GM19239 (cell line): ENCODE measurements at regions not wholly inside any gene's neighbourhood (a gene's known extent, or its start where the extent isn't known, plus 50 kb on each side); places are given as distances from the start of the nearest gene placed in this dataset.
"Not testable (repeated sequence)": the region's sequence is repeated elsewhere in the genome, so short reads cannot be mapped to it uniquely, and the experiment has no call there.

Experiments
- DNase-seq: peaks from one replicate; pipeline ENCODE4 v3.0.0; 2011; ENCODE audit warnings: low spot score; ENCODE audit not compliant: insufficient read length
- FAIRE-seq: peaks from 2 replicates; lab custom pipeline; 2011; peaks lifted over from hg19 to GRCh38; lab: Jason Lieb, UNC

DNA sequence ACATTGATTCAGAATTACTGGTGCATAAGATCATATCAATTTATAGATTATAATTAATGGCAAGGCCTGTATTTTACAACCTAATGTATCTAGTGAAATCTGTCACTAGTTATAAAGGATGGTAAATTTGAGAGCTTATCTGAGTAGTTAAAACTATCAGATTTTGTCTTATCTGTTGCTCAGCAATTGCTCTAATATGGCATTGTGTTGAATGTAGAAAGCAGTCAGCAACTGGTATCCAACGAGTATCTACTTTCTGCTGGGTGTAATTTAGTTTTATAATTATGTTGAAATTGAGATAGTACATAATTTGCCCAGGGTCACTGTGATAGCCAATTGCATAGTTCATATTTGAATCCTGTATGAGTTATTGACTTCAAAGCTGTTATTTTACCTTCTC is 1005.7 kb downstream of the CDH11 start:
- DNase-seq (no peak), FAIRE-seq (no peak)

DNA sequence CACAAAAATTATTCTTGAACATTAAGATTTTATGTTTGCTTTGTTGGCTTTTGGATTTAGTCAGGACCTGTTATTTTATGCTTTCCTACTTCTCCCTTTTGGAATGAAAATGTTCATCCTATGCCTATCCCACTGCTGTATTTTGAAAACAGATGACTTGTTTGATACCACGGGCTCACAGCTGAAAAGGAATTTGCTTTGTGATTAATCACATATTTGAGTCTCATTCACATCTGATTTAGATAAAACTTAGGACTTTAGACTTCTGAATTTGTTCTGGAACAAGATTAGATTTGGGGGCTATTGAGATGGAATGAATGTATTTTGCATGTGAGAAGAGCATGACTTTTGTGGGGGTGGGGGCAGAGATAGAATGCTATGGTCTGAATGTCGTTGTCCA is 1012.6 kb downstream of the CDH11 start:
- DNase-seq (no peak), FAIRE-seq (no peak)

DNA sequence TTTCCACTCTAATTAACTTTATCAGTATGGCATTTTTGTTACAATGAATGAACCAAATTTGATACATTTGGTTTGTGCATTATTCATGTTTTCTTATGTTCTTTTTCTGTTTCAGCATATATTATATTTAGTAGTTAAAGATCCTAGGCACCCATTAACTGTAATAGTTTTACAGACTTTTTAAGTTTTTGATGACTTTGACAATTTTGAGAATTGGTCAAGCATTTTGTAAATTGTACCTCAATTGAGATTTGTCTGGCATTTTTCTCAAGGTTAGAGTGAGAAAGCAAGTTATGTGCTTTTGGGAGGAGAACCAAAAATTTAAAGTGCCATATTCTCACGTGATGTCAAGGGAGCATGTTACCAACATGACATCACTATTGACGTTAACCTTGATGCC is 1019.2 kb downstream of the CDH11 start:
- FAIRE-seq (no peak), DNase-seq (no peak)

DNA sequence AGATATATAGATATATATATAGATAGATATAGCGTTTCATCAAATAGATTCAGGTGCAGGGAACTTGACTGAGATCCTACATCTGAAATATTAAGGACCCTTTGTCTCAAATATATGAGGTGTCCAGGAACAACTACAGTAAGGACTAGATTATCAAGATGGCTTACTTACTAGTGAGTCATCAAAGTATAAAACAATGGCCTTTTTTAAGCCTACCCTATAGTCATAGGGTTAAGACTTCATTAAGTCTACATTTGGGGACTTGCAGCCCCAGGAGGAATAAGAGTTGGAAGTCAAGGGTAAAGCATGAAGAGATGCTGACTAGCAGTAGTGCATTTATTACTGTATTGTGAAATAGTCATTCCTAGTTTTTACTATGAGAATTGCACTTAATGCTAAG is 1023.4 kb downstream of the CDH11 start:
- FAIRE-seq (no peak), DNase-seq (no peak)

DNA sequence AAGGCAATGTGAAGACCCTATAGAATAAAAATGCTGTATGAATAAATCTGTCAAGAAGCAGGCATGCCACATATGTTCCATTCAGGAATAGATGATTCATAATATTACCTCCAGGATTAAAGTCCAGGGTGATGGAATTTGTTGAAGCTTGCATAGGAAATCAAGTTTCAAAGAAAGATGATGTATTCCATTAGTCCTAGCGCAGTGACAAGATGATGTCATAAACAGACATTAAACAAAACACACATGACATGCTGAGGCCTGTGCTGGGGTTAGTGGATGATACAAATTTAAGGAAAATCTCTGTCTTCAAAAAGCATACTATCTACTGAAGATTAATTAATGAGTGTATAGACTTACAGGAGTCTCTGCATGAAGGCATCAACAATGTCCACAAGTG is 1025.2 kb downstream of the CDH11 start:
- FAIRE-seq (no peak), DNase-seq (no peak)

DNA sequence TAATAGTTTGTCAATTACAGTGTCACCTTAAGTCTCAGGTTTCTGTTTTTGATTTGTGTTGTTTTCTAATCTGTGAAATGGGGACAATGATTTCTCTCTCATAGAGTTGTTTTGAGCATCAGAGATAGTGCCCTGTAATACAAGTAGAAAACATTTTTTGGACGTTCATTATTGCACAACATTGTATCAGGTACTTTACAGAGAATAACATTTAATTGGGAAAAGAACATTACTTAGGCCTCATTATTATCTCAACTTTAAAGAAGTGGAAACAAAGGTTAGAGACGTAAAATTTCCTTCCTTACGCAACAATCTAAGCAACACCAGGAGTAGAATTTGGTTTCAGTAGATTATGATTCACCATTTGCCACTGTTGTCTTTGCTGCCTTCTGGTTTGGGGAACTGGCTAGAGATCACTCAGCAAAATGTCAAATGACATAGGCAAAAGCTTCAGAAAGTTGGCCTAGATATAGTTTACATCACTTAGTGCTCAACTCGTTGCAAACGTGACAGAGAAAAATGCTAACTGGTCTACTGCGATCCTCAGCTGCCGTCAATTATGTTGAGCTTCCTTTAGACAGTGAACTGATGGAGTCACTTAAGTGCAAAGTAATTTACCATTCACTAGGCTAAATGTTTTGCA is 1026.8 kb downstream of the CDH11 start:
- no peak for FAIRE-seq
- no peak for DNase-seq

DNA sequence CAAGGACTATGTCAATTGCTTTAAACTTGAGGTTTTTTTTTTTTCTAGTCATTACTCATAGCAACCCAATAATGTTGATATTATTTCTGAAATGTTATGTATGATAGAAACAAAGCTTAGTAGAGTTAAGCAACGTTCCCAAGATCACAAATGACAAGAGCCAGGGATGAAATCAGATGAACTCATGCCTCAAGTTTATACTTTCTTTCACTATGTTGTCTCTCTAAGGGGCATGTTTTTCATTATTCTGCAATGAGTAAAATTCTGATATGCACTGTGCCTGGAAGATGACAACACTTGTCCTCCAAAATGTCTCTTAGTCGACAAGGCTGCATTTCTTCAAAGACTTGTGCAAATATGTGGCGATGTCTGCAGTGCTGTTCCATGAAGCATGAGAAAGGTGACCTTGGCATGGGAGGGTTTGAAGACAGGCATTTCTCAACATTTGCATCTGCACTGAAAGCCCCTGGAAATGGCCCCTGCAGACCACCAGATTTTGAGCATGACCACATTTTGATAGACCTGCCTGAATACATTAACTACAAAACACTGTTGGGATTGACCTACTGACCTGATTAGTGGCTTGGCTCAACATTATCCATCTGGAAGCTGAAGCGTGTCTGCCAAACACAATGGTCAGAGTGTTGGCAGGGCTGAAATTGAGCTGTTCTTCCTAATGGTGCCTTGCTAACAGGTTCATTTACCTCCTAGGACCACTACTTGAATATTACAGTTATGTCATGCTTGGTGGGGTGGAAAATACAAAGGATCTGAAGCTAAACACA is 1027.5 kb downstream of the CDH11 start:
- no peak for DNase-seq
- FAIRE-seq, result no peak

DNA sequence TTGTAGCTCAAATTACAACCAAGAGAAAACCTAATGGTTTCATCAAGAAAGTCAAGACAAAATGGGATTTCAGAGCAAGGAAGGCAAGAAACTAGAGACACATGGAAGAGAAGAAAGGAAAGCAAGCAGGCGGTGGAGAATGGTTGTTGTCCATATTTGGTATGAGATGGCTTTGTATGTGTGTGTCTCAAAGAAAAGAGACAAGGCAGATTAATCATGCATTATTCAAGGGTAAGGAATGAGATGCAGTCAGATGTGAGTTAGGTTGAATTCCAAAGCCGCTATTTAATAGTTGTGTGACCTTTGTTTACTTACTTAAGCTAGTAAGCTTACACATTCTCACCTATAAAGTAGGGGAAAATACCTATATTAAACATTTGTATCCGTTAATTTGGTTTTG is 1029.6 kb downstream of the CDH11 start:
- FAIRE-seq (no peak), DNase-seq (no peak)

DNA sequence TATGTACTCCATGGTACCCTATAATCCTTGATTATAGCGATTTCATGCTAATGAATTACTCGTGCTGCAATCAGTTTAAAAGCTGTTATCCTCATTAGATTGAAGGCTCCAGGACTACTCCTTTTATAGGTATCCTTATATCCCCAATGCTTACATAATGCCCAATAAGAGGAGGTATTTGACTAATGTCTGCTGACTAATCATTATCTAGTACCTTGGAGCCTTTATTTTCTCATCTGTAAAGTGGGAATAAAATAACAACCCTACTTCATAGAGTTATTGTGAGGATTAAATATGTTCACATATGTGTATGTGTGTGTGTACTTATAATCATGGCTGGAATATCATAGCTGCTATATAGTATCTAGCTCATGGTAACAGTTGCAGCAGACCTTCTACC is 1031.5 kb downstream of the CDH11 start:
- DNase-seq (no peak), FAIRE-seq (no peak)

DNA sequence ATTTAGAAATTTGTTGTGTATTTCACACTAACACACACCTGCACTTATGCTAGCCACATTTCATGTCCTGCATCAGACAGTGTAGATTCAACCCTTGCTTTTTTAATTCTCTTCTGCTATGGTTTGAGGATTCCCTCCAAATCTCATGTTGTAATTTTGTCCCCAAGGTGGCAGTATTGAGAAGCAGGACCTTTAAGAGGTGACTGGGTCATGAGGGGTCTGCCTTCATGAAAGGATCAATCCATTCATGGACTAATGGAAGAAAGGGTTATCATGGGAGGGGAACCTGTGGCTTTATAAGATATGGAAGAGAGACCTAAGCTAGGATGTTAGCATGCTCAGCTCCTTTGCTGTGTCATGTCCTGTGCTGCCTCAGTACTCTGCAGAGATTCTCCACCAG is 1032.2 kb downstream of the CDH11 start:
- no peak for FAIRE-seq
- DNase-seq, result no peak

DNA sequence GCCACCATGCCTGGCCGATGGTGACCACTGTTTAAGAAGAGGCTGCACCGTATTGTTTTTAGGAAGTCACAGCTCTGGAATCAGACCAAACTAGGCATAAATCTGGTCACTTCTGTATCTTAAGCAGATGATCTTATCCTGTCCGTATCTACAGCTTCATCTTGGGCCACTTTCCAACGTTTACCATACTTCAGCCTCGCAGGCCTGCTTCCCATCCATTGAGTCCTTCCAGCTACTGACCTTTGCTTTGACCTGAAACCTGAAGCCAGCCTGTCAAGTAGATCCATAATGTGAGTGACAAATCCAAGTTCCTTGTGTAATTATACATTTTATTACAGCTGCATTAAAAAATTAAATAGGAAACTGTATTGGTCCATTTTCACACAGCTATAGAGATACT is 1033.0 kb downstream of the CDH11 start:
- DNase-seq, result no peak
- FAIRE-seq, result no peak

DNA sequence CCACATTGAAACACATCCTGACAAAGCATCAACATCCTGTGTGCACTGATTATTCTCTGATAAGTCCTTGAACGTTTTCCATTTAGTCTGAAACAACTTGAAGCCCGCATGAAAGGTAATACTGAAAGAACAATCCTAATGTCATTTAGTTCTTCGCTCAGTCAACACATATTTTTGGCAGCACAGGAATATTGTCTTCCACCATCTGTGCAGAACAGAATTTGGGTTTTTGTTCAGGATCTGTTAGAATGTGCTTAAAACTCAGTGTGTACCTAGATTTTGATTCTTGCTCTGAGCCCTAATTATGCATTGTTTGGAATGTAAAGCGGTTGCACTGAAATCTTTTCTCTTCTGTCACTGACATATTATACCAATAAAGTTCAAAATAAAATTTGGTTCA is 1036.6 kb downstream of the CDH11 start:
- FAIRE-seq, result no peak
- DNase-seq, result no peak

DNA sequence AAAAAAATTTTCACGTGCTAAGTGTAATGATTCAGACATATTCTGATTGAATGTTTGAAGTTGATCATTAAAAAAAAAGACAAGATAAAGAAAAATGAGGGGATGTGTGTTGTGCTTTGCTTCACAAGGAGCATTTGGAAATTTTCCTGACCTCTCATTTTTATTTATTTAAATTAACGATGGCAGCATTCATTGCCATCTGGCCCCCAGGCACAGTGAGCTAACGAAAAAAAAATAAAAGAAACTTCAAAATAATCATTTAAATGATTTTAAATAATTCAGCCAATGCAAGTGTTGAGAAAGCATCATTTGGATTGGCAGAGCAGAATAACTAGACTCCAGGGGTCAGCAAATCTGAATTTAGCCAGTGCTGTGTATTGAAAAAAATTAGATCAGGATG is 1037.2 kb downstream of the CDH11 start:
- no peak for DNase-seq
- FAIRE-seq, result no peak

DNA sequence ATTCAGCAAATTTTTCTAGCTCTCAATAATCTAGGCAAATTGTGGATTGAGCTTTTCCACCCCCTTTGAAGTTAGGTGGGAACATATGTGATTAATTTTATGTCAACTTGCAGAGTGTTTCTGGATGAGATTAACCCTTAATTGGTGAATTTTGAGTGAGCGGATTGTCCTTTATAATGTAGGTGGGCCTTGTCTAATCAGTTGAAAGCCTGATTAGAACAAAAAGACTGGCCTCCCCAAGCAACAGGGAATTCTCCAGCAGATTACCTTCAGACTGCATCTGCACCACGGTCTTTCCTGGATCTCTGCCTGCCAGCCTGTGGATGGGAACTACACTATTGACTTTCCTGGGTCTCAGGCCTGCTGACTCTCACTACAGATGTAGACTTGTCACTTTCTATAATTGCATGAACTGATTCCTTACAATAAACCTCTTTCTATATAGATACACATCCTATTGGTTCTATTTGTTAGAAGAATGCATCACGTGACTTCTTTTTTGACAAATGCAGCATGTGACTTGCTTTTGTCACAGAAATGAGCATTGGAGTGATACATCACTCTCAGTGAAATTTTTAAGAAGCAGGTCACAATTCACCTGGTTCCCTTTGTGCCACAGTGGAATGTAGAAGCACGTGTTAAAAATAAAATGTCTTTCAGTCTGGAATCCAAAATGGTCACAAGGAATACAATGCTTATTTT is 1038.3 kb downstream of the CDH11 start:
- DNase-seq, result no peak
- no peak for FAIRE-seq

DNA sequence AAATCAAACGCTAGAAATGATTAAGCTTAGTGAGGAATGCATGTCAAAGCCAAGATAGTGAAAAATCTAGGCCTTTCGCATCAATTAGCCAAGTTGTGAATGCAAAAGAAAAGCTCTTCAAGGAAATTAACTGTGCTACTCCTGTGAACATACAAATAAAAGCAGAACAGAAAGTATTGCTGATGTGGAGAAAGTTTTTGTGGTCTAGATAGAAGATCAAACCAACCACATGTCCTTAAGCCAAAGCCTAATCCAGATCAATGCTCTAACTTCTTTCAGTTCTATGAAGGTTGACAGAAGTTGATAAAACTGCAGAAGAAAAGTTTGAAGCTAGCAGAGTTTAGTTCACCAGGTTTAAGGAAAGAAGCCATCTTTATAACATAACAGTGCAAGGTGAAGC is 1044.6 kb downstream of the CDH11 start:
- no peak for DNase-seq
- no peak for FAIRE-seq

DNA sequence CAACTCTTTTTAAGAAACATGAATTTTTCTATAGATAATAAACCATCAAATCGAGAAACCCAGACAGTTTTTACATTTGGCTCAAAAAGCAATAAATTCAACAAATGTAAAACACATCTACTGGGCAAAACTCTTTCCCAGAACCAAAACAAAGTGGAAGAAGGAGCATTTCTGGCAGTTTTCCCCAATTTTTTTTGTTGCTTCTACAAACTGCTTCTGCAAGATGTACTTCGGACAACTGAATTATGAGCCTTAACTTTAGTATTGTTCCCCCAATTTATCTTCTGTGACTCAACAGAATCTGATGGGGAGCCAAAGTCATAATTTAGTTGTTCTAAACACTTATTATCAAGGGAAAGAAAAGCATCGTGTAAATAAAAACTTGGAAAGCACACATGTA is 1047.2 kb downstream of the CDH11 start:
- DNase-seq (no peak), FAIRE-seq (no peak)

DNA sequence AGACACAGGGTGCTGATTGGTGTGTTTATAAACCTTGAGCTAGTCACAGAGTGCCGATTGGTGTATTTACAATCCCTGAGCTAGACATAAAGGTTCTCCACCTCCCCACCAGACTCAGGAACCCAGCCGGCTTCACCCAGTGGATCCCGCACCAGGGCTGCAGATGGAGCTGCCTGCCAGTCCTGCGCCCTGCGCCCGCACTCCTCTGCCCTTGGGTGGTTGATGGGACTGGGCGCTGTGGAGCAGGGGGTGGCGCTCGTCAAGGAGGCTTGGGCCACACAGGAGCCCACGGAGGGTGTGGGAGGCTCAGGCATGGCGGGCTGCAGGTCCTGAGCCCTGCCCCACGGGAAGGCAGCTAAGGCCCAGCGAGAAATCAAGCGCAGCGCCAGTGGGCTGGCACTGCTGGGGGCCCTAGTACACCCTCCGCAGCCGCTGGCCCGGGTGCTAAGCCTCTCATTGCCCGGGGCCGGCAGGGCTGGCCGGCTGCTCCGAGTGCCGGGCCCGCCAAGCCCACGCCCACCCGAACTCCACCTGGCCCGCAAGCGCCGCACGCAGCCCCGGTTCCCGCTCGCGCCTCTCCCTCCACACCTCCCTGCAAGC is 1049.6 kb downstream of the CDH11 start:
- not testable (repeated sequence) for DNase-seq, FAIRE-seq

DNA sequence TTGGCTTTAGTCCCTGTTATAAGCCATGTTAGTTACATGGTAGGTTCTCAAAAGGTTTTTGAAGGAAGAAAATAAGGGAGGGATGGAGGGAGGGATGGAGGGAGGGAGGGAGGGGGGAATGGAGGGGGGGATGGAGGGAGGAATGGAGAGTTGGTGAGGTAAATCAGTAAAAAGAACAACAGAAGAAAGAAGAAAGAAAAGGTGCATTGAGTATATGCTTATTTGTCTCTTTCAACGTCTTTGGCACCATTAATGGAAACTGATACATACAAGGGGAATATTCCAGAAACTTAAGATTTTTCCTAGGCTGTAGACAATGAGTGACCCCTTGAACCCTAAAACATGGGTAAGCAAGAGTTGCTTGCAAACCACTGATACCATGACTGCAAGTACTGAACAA is 1056.3 kb downstream of the CDH11 start:
- no peak for FAIRE-seq
- no peak for DNase-seq

DNA sequence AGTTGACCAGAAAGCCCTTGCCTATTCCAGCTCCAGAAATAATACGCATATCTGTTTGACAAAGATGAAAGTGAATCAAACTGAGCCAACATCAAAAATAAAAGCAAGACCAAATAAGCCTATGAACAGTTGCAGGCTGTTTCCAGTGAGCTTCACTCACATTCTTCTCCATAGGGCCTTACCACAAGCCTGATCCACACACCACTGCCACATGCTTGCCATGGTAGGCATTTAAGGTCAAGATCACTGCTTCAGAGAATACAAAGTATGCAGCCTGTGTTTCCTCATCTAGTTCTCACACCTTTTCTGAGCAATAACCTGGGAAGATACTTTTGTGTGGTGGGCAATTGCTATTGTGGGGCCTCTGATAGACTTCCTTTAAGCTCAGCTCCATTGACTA is 1060.2 kb downstream of the CDH11 start:
- FAIRE-seq, result no peak
- no peak for DNase-seq

DNA sequence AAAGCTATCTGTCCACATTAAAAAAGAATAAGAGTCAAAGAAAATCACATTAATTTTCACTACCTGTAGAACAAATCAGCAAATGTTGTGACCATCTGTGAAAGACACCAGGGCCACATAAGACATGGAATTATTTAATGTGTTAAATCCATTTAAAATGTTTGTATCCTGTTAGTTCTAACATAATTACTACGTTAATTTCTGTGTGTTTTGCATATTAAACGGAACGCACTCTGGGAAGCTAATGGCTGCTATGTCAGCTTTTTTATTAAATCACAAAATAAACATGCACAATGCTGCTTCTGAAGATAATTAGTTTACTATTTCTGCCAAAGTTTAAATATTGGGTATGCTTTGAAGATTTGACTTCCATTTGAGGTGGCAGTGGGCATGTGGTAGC is 1061.2 kb downstream of the CDH11 start:
- FAIRE-seq, result no peak

DNA sequence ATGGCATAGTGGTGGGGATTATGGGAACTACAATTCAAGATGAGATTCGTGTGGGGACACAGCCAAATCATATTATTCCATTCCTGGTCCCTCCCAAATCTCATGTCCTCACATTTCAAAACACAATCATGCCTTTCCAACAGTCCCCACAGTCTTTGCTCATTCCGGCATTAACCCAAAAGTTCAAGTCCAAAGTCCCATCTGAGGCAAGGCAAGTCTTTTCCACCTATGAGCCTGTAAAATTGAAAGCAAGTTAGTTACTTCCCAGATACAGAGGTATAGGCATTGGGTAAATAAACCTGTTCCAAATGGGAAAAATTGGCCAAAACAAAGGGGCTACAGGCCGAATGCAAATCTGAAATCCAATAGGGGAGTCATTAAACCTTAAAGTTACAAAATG is 1063.2 kb downstream of the CDH11 start:
- no peak for FAIRE-seq
- DNase-seq, result no peak

More for the DNA sequence above, 1061.2 kb downstream of the CDH11 start:
- DNase-seq, result no peak
